ENCODE measurements at regions not wholly inside any gene's neighbourhood (a gene's known extent, or its start where the extent isn't known, plus 50 kb on each side); places are given as distances from the start of the nearest gene placed in this dataset.
"Not testable (repeated sequence)": the region's sequence is repeated elsewhere in the genome, so short reads cannot be mapped to it uniquely, and the experiment has no call there.

GRCh38 chr2:216774620-216775019 is 79.3 kb upstream of the IGFBP5 start:
- DNase-seq: no peak

- DNase-seq: no peak
These were observed 78.8 kb upstream of the IGFBP5 start for GRCh38 chr2:216774180-216774579.

- no peak for DNase-seq
These were observed 77.7 kb upstream of the IGFBP5 start for GRCh38 chr2:216773072-216773471.

- no peak for DNase-seq
These were observed 75.4 kb upstream of the IGFBP5 start for GRCh38 chr2:216770717-216771116.

GRCh38 chr2:216770050-216770449 is 74.7 kb upstream of the IGFBP5 start:
- no peak for DNase-seq

- DNase-seq: no peak
These were observed 74.3 kb upstream of the IGFBP5 start for GRCh38 chr2:216769626-216770025.

- no peak for DNase-seq
These were observed 73.6 kb upstream of the IGFBP5 start for GRCh38 chr2:216768908-216769411.

- DNase-seq: no peak
These were observed 70.5 kb upstream of the IGFBP5 start for GRCh38 chr2:216765761-216766262.

- no peak for DNase-seq
These were observed 68.0 kb upstream of the IGFBP5 start for GRCh38 chr2:216763396-216763795.

GRCh38 chr2:216761809-216762208 is 66.5 kb upstream of the IGFBP5 start:
- no peak for DNase-seq

- DNase-seq: no peak
These were observed 65.8 kb upstream of the IGFBP5 start for GRCh38 chr2:216761133-216761532.

GRCh38 chr2:216758256-216759155 is 63.2 kb upstream of the IGFBP5 start:
- no peak for DNase-seq

GRCh38 chr2:216757532-216757931 is 62.2 kb upstream of the IGFBP5 start:
- DNase-seq: no peak

- no peak for DNase-seq
These were observed 61.1 kb upstream of the IGFBP5 start for GRCh38 chr2:216756435-216756834.

GRCh38 chr2:216754812-216755211 is 59.5 kb upstream of the IGFBP5 start:
- no peak for DNase-seq

GRCh38 chr2:216754336-216754735 is 59.0 kb upstream of the IGFBP5 start:
- no peak for DNase-seq

- no peak for DNase-seq
These were observed 57.6 kb upstream of the IGFBP5 start for GRCh38 chr2:216752855-216753505.

- not testable (repeated sequence) for DNase-seq
These were observed 55.4 kb upstream of the IGFBP5 start for GRCh38 chr2:216750750-216751149.

GRCh38 chr2:216746268-216746667 is 50.9 kb upstream of the IGFBP5 start:
- DNase-seq: not testable (repeated sequence)

- no peak for DNase-seq
These were observed 50.1 kb upstream of the IGFBP5 start for GRCh38 chr2:216745453-216745852.
